C4-2B (cell line): ENCODE measurements at regions not wholly inside any gene's neighbourhood (a gene's known extent, or its start where the extent isn't known, plus 50 kb on each side); places are given as distances from the start of the nearest gene placed in this dataset.

Experiments
- ZFX ChIP-seq: fragments of 450-650 bp; IDR thresholded peaks from 2 replicates; pipeline ENCODE4 v1.6.1; 2017
- TF ChIP-seq, protein P1 (sequence below): fragments of 450-650 bp; conservative IDR thresholded peaks from 2 replicates; pipeline ENCODE4 v1.5.1; 2017; ENCODE audit warnings: mild to moderate bottlenecking

DNA sequence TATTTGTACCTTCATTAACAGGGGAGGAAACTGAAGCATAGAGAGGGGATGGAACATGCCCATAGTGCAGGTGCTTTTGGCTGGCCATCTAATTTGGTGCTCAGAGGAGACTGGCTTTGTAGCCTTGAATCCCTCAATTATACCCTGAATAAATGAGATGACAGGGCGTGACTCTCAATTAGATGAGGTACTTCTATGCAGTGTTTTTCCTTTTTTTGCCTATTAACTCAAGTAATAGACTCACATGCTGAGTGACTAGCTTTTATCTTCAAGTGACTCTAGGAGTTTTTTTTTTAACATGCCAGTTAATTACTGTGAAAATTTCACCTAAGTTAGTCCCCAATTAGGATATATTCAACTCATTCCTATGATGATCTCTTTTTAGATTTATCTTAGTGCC, 243.7 kb downstream of the DACT1 start:
- TF ChIP-seq, protein P1, sequence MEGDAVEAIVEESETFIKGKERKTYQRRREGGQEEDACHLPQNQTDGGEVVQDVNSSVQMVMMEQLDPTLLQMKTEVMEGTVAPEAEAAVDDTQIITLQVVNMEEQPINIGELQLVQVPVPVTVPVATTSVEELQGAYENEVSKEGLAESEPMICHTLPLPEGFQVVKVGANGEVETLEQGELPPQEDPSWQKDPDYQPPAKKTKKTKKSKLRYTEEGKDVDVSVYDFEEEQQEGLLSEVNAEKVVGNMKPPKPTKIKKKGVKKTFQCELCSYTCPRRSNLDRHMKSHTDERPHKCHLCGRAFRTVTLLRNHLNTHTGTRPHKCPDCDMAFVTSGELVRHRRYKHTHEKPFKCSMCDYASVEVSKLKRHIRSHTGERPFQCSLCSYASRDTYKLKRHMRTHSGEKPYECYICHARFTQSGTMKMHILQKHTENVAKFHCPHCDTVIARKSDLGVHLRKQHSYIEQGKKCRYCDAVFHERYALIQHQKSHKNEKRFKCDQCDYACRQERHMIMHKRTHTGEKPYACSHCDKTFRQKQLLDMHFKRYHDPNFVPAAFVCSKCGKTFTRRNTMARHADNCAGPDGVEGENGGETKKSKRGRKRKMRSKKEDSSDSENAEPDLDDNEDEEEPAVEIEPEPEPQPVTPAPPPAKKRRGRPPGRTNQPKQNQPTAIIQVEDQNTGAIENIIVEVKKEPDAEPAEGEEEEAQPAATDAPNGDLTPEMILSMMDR = no peak
- TF ChIP-seq ZFX = no peak
